CD4-positive, alpha-beta T cell treated with Interleukin-17A for 1 hour (primary cell): ENCODE measurements at regions not wholly inside any gene's neighbourhood (a gene's known extent, or its start where the extent isn't known, plus 50 kb on each side); places are given as distances from the start of the nearest gene placed in this dataset.
"Not testable (repeated sequence)": the region's sequence is repeated elsewhere in the genome, so short reads cannot be mapped to it uniquely, and the experiment has no call there.

ENCODE experiments used
- DNase-seq: peaks from one replicate; pipeline ENCODE4 v3.0.0-alpha.2; 2020

- DNase-seq, result no peak
Measured at GRCh38 chr7:79531905-79532664, 78.6 kb upstream of the MAGI2 start.

DNA sequence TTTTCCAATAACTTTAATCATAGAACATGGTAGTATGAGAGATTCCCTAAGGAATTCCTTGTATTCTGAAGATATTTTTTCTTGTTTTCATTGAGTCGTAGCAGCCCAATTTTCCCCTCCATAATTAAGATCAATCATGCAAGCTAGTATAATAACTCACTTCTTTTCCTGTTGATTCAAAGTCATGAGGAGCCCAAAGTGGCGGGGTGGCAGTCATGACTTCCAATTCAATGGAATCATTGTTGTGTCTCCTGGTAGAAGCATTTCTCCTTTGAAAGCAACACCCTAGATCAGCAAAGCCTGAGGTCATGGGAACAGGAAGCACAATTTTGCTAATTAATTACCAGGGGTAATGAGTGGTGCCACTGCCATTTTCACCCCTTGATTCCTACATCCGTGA, 77.6 kb upstream of the MAGI2 start:
- DNase-seq, result no peak

GRCh38 chr7:79529881-79530235, 76.4 kb upstream of the MAGI2 start:
- no peak for DNase-seq

DNA sequence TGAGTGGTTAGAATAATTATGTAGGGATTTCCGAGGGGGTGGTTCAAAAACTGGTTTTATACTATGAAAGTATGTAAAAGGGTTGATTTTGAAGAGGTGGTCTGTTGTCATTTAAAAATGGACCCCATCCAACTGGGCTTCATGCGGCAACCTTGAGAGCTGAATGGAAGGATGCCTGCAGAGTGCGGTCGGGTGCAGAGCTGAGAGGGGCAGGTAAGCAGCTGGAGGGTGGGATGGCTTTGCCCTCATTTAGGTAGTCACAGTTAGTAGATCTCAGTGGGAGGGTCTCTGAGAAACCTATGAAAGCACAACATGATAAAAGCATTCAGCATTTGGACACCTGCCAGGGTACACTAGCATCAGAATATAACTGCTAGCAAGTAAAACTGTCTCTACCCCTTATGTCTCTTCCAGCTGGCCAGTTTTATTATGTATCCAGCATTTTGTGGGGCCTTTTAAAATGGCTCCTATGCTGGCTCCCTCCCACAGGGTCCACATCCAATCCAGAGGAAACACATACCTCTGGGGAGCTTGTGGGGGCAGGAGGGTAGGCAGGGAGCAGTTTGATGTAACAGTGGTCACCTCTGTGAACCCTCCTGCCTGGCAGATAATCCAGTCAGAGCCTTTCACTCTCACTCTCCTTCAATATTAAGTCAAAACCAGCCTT, 75.9 kb upstream of the MAGI2 start:
- DNase-seq, result no peak

DNA sequence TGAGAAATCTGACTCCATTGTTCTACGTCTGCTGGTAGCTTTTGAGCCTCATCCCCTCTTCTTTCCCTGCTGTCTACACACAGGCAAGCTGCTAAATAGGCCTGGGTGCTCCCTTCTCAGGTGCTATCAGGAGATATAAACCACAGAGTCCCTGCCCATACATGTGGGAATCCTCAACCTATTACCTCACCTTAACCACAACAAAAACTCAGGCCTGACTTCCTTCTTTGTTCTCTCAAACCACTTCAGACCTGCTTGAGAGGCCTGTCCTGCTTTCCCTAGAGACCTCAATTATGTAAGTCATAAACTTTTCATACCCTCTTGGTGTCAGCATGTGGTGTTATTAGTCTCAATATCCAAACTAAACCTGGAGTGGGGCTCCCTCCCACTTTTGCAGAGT, 75.0 kb upstream of the MAGI2 start:
- no peak for DNase-seq

- DNase-seq, result no peak
Measured at GRCh38 chr7:79524048-79524447, 70.6 kb upstream of the MAGI2 start.

- no peak for DNase-seq
Measured at GRCh38 chr7:79523436-79523835, 70.0 kb upstream of the MAGI2 start.

- DNase-seq, result no peak
Measured at GRCh38 chr7:79520543-79520942, 67.1 kb upstream of the MAGI2 start.

DNA sequence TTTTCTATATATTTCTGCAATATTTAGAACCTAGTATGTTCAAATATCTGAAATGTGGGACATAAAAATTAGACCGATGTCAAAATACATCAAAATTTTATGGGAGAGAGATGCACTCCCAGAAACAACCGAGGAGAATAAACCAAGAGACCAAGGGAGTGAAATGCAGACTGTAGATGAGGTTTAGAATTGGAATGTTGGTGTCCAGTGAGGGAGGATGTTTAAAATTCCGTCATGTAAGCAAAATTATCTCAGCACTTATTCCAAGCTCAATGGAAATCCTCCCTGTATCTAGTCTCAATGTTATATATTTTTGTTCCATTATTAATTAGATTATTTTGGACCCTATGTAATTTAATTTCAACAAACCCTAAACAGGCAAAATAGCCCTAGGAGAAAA, 61.9 kb upstream of the MAGI2 start:
- no peak for DNase-seq

DNA sequence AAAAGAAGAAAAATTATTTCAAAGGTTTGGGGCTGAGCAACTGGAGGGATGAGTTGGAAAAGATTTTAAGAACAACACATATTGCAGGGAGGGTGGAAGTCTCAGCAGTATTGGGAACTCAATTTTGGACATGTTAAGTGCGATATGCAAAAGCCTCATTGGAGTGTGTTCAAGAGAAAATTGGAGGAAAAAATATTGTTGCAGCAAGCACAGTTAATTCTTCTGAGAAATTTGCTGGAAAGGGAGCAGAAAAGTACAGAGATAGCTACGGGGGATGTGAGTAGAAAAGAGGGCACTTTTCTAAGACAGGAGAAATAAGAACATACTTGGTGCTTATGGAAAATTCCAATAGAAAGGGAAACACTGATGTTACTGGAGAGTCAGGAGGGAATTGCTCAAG, 59.8 kb upstream of the MAGI2 start:
- DNase-seq, result no peak

DNA sequence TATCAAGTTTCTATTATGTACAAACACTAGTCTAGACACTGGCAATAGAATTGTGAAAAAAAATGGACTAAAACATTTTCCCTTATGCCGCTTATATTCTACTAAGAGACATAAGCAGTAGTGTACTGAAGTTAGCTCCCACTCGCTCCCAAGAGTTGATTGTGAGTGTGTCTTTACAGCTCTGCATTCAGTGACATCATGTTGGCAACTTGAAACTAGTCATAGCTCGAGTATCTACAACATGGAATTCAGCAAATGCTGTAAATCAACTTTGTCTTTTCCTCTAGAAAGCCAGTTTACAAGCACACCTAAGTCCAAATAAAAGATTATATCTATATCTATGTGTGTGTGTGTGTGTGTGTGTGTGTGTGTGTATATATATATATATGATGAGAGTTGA, 58.8 kb upstream of the MAGI2 start:
- DNase-seq, result no peak

DNA sequence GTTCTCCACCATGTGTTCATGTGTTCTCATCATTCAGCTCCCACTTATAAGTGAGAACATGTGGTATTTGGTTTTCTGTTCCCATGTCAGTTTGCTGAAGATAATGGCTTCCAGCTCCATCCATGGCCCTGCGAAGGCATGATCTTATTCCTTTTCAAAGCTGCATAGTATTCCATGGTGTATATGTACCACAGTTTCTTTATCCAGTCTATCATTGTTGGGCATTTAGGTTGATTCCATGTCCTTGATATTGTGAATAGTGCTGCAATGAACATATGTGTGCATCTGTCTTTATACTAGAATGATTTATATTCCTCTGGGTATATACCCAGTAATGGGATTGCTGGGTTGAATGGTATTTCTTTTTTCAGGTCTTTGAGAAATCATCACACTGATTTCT, 57.6 kb upstream of the MAGI2 start:
- DNase-seq, result not testable (repeated sequence)

GRCh38 chr7:79507131-79507530, 53.7 kb upstream of the MAGI2 start:
- no peak for DNase-seq

DNA sequence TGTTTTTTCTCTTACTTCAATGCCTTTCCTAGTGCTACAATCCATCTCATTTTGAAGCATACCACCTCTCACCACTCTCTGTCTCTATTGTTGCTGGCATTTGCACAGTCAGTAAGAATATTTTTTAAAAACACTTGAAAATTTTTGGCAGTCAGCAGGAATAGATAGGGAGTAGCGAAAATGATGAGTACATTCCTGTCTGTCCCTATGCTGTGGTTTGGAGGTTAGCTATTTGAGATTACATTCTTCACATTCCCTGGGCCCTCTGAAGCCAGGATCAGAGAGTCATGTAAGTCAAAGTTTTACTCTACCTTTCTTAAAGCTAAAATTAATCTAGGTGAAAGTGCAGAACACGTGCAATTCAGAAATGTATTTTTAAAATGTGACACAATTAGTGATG, 53.0 kb upstream of the MAGI2 start:
- no peak for DNase-seq

GRCh38 chr7:79504607-79505389, 51.3 kb upstream of the MAGI2 start:
- DNase-seq, result no peak
